ENCODE measurements at regions not wholly inside any gene's neighbourhood (a gene's known extent, or its start where the extent isn't known, plus 50 kb on each side); places are given as distances from the start of the nearest gene placed in this dataset.

- DNase-seq (ENCODE audit: extremely low read depth, low read depth), result no peak
Measured at GRCh38 chr5:1707467-1707866, 92.2 kb downstream of the MRPL36 start.

GRCh38 chr5:1706428-1706827, 93.2 kb downstream of the MRPL36 start:
- DNase-seq (ENCODE audit: extremely low read depth, low read depth), result no peak

- DNase-seq (ENCODE audit: extremely low read depth, low read depth), result no peak
Measured at GRCh38 chr5:1706021-1706420, 93.6 kb downstream of the MRPL36 start.

GRCh38 chr5:1704676-1705075, 95.0 kb downstream of the MRPL36 start:
- DNase-seq (ENCODE audit: extremely low read depth, low read depth), result no peak

- no peak for DNase-seq (ENCODE audit: extremely low read depth, low read depth)
Measured at GRCh38 chr5:1704266-1704665, 95.4 kb downstream of the MRPL36 start.

GRCh38 chr5:1703352-1704050, 96.1 kb downstream of the MRPL36 start:
- DNase-seq (ENCODE audit: extremely low read depth, low read depth), result no peak

GRCh38 chr5:1702318-1702717, 97.3 kb downstream of the MRPL36 start:
- no peak for DNase-seq (ENCODE audit: extremely low read depth, low read depth)

GRCh38 chr5:1701884-1702283, 97.8 kb downstream of the MRPL36 start:
- DNase-seq (ENCODE audit: extremely low read depth, low read depth), result no peak

- no peak for DNase-seq (ENCODE audit: extremely low read depth, low read depth)
Measured at GRCh38 chr5:1701216-1701864, 98.3 kb downstream of the MRPL36 start.

- no peak for DNase-seq (ENCODE audit: extremely low read depth, low read depth)
Measured at GRCh38 chr5:1699394-1699793, 100.2 kb downstream of the MRPL36 start.

GRCh38 chr5:1698589-1699316, 100.9 kb downstream of the MRPL36 start:
- DNase-seq (ENCODE audit: extremely low read depth, low read depth), result no peak

- DNase-seq (ENCODE audit: extremely low read depth, low read depth), result no peak
Measured at GRCh38 chr5:1692381-1692780, 107.3 kb downstream of the MRPL36 start.

- no peak for DNase-seq (ENCODE audit: extremely low read depth, low read depth)
Measured at GRCh38 chr5:1687301-1687970, 112.2 kb downstream of the MRPL36 start.

GRCh38 chr5:1686016-1686802, 113.4 kb downstream of the MRPL36 start:
- no peak for DNase-seq (ENCODE audit: extremely low read depth, low read depth)

GRCh38 chr5:1685066-1685465, 114.6 kb downstream of the MRPL36 start:
- no peak for DNase-seq (ENCODE audit: extremely low read depth, low read depth)

GRCh38 chr5:1681955-1682354, 117.7 kb downstream of the MRPL36 start:
- no peak for DNase-seq (ENCODE audit: extremely low read depth, low read depth)

GRCh38 chr5:1673042-1673677, 126.5 kb downstream of the MRPL36 start:
- no peak for DNase-seq (ENCODE audit: extremely low read depth, low read depth)

GRCh38 chr5:1672396-1672795, 127.2 kb downstream of the MRPL36 start:
- DNase-seq (ENCODE audit: extremely low read depth, low read depth), result no peak

- DNase-seq (ENCODE audit: extremely low read depth, low read depth), result no peak
Measured at GRCh38 chr5:1671351-1671750, 128.3 kb downstream of the MRPL36 start.

- no peak for DNase-seq (ENCODE audit: extremely low read depth, low read depth)
Measured at GRCh38 chr5:1670351-1670750, 129.3 kb downstream of the MRPL36 start.
